Calu3 (cell line): ENCODE measurements at regions not wholly inside any gene's neighbourhood (a gene's known extent, or its start where the extent isn't known, plus 50 kb on each side); places are given as distances from the start of the nearest gene placed in this dataset.

Experiments
- BruUV-seq: library from RNA; stranded (reverse); fragments of 400-500 nt; replicated peaks from 2 replicates; lab custom pipeline; 2021; lab: Mats Ljungman, UMichigan
- CTCF ChIA-PET: fragments of 300-600 bp; sonication (Branson Sonifier 250); formaldehyde crosslinking; loops from one replicate; lab custom pipeline; 2022; ENCODE audit warnings: antibody characterized with exemption; lab: Charles Lee
- DNase-seq: peaks from one replicate; pipeline ENCODE4 v3.0.0; 2022
- H3K27ac Mint-ChIP-seq: one replicate; pipeline ENCODE4 v1.8.0; 2022; ENCODE audit warnings: mixed read lengths; ENCODE audit not compliant: unreplicated experiment
- H3K27me3 Mint-ChIP-seq: one replicate; pipeline ENCODE4 v1.8.0; 2022; ENCODE audit warnings: mixed read lengths; ENCODE audit not compliant: unreplicated experiment
- H3K36me3 Mint-ChIP-seq: one replicate; pipeline ENCODE4 v1.8.0; 2022; ENCODE audit warnings: mild to moderate bottlenecking, moderate library complexity, mixed read lengths; ENCODE audit not compliant: insufficient read depth, unreplicated experiment
- H3K4me1 Mint-ChIP-seq: one replicate; pipeline ENCODE4 v1.8.0; 2022; ENCODE audit warnings: mild to moderate bottlenecking, low read depth, mixed read lengths; ENCODE audit not compliant: unreplicated experiment
- H3K4me3 Mint-ChIP-seq: one replicate; pipeline ENCODE4 v1.8.0; 2022; ENCODE audit warnings: mild to moderate bottlenecking, low read depth, moderate library complexity, mixed read lengths; ENCODE audit not compliant: unreplicated experiment
- H3K9me3 Mint-ChIP-seq: one replicate; pipeline ENCODE4 v1.8.0; 2022; ENCODE audit warnings: low read depth, mixed read lengths; ENCODE audit not compliant: unreplicated experiment
- CTCF ChIP-seq: fragments of 200-600 bp; IDR thresholded peaks from one replicate; pipeline ENCODE4 v1.8.0; 2022; ENCODE audit warnings: antibody characterized with exemption; ENCODE audit not compliant: unreplicated experiment
- intact Hi-C: fragments of 100-400 bp; cut with micrococcal nuclease; formaldehyde crosslinking; loops from one replicate; pipeline ENCODE4 v1.10.0; 2022; ENCODE audit not compliant: unreplicated experiment

GRCh38 chr5:22911019-22911418 is 57.9 kb upstream of the CDH12 start:
- intact Hi-C loops: no loop called here
- Mint-ChIP-seq H3K4me3 (no peak overlapping the region), H3K27ac (no peak overlapping the region), H3K27me3 (no peaks in the 10 kb centered on the region), H3K36me3 (no peaks in the 10 kb centered on the region), H3K9me3 (peaks cover 7% of the 10 kb centered on the region), H3K4me1 (no peaks in the 10 kb centered on the region)
- CTCF ChIA-PET: no interaction called here
- DNase-seq: no peak
- no peak for TF ChIP-seq CTCF
- BruUV-seq: no TSS peak

GRCh38 chr5:22910523-22910922 is 57.4 kb upstream of the CDH12 start:
- TF ChIP-seq CTCF: no peak
- intact Hi-C loops: no loop called here
- Mint-ChIP-seq H3K36me3 (no peaks in the 10 kb centered on the region), H3K27ac (no peak overlapping the region), H3K9me3 (peaks cover 7% of the 10 kb centered on the region), H3K4me1 (no peaks in the 10 kb centered on the region), H3K27me3 (no peaks in the 10 kb centered on the region), H3K4me3 (no peak overlapping the region)
- BruUV-seq: no TSS peak
- no peak for DNase-seq
- CTCF ChIA-PET: no interaction called here

- no peak overlapping the region for H3K4me3 Mint-ChIP-seq
- no peak for DNase-seq
- TF ChIP-seq CTCF: no peak
- BruUV-seq: no TSS peak
- H3K27me3 Mint-ChIP-seq: no peaks in the 10 kb centered on the region
- CTCF ChIA-PET: no interaction called here
- peaks cover 6% of the 10 kb centered on the region for H3K9me3 Mint-ChIP-seq
- intact Hi-C loops: no loop called here
- no peaks in the 10 kb centered on the region for H3K36me3 Mint-ChIP-seq
- no peak overlapping the region for H3K27ac Mint-ChIP-seq
- H3K4me1 Mint-ChIP-seq: no peaks in the 10 kb centered on the region
Measured at GRCh38 chr5:22908586-22908985, 55.4 kb upstream of the CDH12 start.

GRCh38 chr5:22908129-22908528 is 55.0 kb upstream of the CDH12 start:
- no peaks in the 10 kb centered on the region for H3K36me3 Mint-ChIP-seq
- intact Hi-C loops: no loop called here
- TF ChIP-seq CTCF: no peak
- peaks cover 6% of the 10 kb centered on the region for H3K9me3 Mint-ChIP-seq
- no peak overlapping the region for H3K4me3 Mint-ChIP-seq
- no peaks in the 10 kb centered on the region for H3K27me3 Mint-ChIP-seq
- H3K4me1 Mint-ChIP-seq: no peaks in the 10 kb centered on the region
- CTCF ChIA-PET: no interaction called here
- BruUV-seq: no TSS peak
- no peak for DNase-seq
- H3K27ac Mint-ChIP-seq: no peak overlapping the region
